Endothelial cell (in vitro differentiated cells): ENCODE measurements at regions not wholly inside any gene's neighbourhood (a gene's known extent, or its start where the extent isn't known, plus 50 kb on each side); places are given as distances from the start of the nearest gene placed in this dataset.

Source experiments
- DNase-seq: peaks from one replicate; pipeline ENCODE4 v3.0.0; 2021; ENCODE audit warnings: low spot score
- H3K27ac Mint-ChIP-seq: one replicate; pipeline ENCODE4 v1.8.0; 2021; ENCODE audit warnings: mixed read lengths, inconsistent platforms; ENCODE audit not compliant: unreplicated experiment
- H3K27me3 Mint-ChIP-seq: one replicate; pipeline ENCODE4 v1.8.0; 2021; ENCODE audit warnings: mild to moderate bottlenecking, moderate library complexity, mixed read lengths, inconsistent platforms; ENCODE audit not compliant: unreplicated experiment
- H3K36me3 Mint-ChIP-seq: one replicate; pipeline ENCODE4 v1.8.0; 2021; ENCODE audit warnings: mild to moderate bottlenecking, low read depth, mixed read lengths, inconsistent platforms; ENCODE audit not compliant: unreplicated experiment
- H3K4me1 Mint-ChIP-seq: one replicate; pipeline ENCODE4 v1.8.0; 2021; ENCODE audit warnings: mild to moderate bottlenecking, mixed read lengths, inconsistent platforms; ENCODE audit not compliant: unreplicated experiment
- H3K4me3 Mint-ChIP-seq: one replicate; pipeline ENCODE4 v1.8.0; 2021; ENCODE audit warnings: mild to moderate bottlenecking, mixed read lengths, inconsistent platforms; ENCODE audit not compliant: unreplicated experiment
- H3K9me3 Mint-ChIP-seq: one replicate; pipeline ENCODE4 v1.8.0; 2021; ENCODE audit warnings: mixed read lengths, inconsistent platforms; ENCODE audit not compliant: unreplicated experiment
- TF ChIP-seq, protein P1 (sequence below): fragments of 200-600 bp; sonication (generic); IDR thresholded peaks from one replicate; pipeline ENCODE4 v1.5.0; 2021; ENCODE audit warnings: antibody characterized with exemption; ENCODE audit not compliant: unreplicated experiment

DNA sequence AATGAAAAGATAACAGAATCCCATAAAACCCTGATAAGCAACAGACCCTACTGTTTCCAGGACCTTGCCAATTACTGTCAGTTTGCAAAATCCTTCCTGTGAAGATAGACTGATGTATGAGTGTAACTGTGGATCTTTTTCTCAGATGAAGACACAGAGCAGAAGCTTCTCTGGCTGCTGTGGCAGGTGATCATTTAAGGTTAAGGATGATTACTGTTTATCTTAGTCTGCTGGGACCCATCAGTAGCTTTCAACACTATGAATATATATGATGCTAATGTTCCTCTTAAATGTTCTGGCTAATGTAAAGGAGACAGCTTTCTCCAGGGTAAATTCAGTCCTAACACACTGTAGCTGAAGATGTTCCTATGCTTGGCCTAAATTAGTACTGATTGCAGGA lies 56.0 kb upstream of the CTTNBP2 start:
- Mint-ChIP-seq H3K27ac (no peak overlapping the region), H3K9me3 (no peaks in the 10 kb centered on the region), H3K4me3 (no peak overlapping the region), H3K27me3 (peaks cover 1% of the 10 kb centered on the region), H3K36me3 (no peaks in the 10 kb centered on the region), H3K4me1 (peaks cover 11% of the 10 kb centered on the region)
- no peak for DNase-seq
- TF ChIP-seq, protein P1, sequence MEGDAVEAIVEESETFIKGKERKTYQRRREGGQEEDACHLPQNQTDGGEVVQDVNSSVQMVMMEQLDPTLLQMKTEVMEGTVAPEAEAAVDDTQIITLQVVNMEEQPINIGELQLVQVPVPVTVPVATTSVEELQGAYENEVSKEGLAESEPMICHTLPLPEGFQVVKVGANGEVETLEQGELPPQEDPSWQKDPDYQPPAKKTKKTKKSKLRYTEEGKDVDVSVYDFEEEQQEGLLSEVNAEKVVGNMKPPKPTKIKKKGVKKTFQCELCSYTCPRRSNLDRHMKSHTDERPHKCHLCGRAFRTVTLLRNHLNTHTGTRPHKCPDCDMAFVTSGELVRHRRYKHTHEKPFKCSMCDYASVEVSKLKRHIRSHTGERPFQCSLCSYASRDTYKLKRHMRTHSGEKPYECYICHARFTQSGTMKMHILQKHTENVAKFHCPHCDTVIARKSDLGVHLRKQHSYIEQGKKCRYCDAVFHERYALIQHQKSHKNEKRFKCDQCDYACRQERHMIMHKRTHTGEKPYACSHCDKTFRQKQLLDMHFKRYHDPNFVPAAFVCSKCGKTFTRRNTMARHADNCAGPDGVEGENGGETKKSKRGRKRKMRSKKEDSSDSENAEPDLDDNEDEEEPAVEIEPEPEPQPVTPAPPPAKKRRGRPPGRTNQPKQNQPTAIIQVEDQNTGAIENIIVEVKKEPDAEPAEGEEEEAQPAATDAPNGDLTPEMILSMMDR = no peak

DNA sequence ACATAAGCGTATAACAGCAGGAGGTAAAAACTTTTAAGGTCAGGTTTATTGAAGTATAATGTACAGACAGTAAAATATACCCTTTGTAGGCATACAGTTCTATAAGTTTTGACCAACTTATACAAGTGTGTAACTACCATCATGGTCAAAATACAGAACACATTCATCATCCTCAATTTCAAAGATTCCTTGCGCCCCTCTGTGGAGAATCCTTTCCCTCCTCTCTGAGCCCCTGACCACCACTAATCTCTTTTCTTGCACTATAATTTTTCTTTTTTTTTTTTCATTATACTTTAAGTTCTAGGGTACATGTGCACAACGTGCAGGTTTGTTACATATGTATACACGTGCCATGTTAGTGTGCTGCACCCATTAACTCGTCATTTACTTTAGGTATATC lies 58.1 kb upstream of the CTTNBP2 start:
- Mint-ChIP-seq H3K27me3 (peaks cover 1% of the 10 kb centered on the region), H3K4me1 (peaks cover 11% of the 10 kb centered on the region), H3K4me3 (no peak overlapping the region), H3K27ac (no peak overlapping the region), H3K9me3 (no peaks in the 10 kb centered on the region), H3K36me3 (no peaks in the 10 kb centered on the region)
- no peak for DNase-seq
- TF ChIP-seq, protein P1 = no peak

DNA sequence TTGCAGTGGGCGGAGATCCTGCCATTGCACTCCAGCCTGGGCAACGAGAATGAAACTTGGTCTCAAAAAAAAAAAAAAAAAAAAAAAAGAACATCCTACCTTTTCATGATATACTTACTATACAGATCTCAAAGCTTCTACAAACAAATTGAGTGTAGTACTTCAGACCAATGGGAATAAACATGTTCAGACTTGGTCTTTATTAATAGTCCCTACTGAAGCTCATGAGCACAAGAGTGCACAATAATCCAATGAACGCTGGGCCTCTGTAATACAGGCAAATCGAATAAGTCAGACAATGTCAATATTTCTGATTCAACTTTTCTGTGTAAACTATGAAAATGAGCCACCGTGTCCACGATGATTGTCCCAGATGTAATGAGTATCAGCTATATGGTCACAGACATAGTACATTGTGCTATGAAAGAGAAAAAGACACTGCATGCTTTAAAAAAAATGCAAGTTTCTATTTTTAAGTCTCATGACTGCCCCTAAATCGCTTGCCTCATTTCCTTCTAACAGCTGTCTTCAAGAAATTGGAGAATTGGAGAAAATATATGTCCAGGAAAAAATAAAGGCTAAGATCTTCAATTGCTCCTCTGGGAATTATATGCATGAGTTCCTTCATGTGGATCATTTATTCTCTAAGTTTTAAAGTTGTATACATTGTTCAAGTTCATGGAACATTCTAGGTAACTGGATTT lies 64.0 kb upstream of the CTTNBP2 start:
- H3K9me3 Mint-ChIP-seq = no peaks in the 10 kb centered on the region
- TF ChIP-seq, protein P1 = no peak
- H3K27me3 Mint-ChIP-seq = no peaks in the 10 kb centered on the region
- no peak for DNase-seq
- H3K4me1 Mint-ChIP-seq = no peaks in the 10 kb centered on the region
- no peaks in the 10 kb centered on the region for H3K36me3 Mint-ChIP-seq
- H3K27ac Mint-ChIP-seq = no peak overlapping the region
- H3K4me3 Mint-ChIP-seq = no peak overlapping the region

DNA sequence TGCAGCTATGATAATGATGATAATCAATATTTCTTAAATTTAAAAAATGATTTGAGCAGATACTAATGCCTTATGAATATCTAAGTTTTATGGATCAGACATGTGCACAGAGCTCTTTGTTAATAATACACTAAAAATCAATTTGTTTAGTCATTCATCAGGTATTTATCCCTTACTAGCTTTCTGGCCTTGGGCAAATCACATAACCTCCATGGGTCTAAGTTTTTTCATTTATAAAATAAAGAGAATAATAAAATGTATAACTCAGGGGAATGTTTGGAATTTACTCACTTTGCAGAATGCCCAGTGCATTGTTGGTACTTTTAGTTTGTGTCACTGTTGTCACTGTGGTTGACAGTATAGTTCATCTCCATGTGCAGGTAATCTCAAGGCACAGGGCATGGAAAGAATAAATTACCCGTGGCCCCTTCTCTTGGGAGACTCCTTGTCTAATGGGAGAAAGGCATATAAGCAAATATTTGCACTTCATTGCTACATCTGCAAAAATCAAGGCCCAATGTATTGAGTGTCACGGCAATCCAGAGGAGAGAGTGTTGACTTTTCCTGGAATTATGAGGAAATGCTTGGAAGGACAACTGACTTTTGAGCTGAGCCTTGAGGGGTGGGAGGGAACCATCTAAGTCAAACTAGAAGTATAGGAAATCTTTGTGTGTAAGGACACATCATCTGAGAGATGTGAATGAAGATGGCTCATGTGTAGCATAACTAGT lies 64.7 kb upstream of the CTTNBP2 start:
- no peak for DNase-seq
- TF ChIP-seq, protein P1 = no peak

More for the DNA sequence above, 64.7 kb upstream of the CTTNBP2 start:
- Mint-ChIP-seq H3K27me3 (no peaks in the 10 kb centered on the region), H3K4me3 (no peak overlapping the region), H3K36me3 (no peaks in the 10 kb centered on the region), H3K27ac (no peak overlapping the region), H3K9me3 (no peaks in the 10 kb centered on the region), H3K4me1 (no peaks in the 10 kb centered on the region)
